ENCODE measurements at regions not wholly inside any gene's neighbourhood (a gene's known extent, or its start where the extent isn't known, plus 50 kb on each side); places are given as distances from the start of the nearest gene placed in this dataset.

DNA sequence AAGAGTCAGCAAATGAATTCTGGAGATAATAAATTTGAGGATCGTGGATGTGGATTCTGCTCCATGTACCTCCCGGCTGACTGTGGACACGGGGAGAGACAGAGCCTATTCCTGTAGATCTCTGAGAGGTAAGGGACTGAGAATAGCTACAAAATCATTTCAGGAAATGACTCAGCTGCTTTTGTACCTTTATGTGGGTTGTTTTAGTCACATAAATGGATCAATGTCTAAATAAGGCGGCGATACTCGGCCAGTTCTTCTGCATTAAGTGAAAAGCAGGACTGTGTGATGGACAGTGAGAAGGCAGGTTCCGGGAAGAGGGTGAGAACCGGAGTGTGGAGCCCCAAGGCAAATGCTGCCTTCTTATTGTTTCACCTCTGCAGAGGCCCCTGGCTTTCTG is 128.1 kb downstream of the EFNB2 start:
- Histone ChIP-seq H2AFZ (0 out of 2 replicates have a peak overlapping the region, but pooled peaks have one; percentile 56), H3K36me3 (ENCODE audit: insufficient read depth) (no peaks in the 10 kb centered on the region), H3K4me1 (ENCODE audit: insufficient read depth) (no peaks in the 10 kb centered on the region), H3F3A (replicated peaks; ENCODE audit: low read depth) (no peaks in the 10 kb centered on the region), H3K27ac (ENCODE audit: low read depth) (no peak overlapping the region), H3K4me3 (no peak overlapping the region), H3K27me3 (ENCODE audit: insufficient read depth) (no peaks in the 10 kb centered on the region), H3K79me2 (replicated peaks; ENCODE audit: insufficient read depth) (no peaks in the 10 kb centered on the region), H4K20me1 (replicated peaks; ENCODE audit: insufficient read depth) (no peaks in the 10 kb centered on the region), H3K4me2 (no peak overlapping the region), H3K9me2 (ENCODE audit: insufficient read depth) (peaks cover 13% of the 10 kb centered on the region; the same call in 1 of the 2 replicates)
- Mint-ChIP-seq H3K4me1 (peaks cover 10% of the 10 kb centered on the region), H3K27me3 (ENCODE audit: insufficient read depth, low read depth, poor library complexity) (peaks cover 3% of the 10 kb centered on the region), H3K4me3 (no peak overlapping the region), H3K27ac (no peak overlapping the region), H3K36me3 (ENCODE audit: low read depth) (no peaks in the 10 kb centered on the region), H3K9me3 (no peaks in the 10 kb centered on the region)
- DNase-seq (ENCODE audit: low spot score) (no peak), ATAC-seq (no peak)
- TF ChIP-seq, protein P1, sequence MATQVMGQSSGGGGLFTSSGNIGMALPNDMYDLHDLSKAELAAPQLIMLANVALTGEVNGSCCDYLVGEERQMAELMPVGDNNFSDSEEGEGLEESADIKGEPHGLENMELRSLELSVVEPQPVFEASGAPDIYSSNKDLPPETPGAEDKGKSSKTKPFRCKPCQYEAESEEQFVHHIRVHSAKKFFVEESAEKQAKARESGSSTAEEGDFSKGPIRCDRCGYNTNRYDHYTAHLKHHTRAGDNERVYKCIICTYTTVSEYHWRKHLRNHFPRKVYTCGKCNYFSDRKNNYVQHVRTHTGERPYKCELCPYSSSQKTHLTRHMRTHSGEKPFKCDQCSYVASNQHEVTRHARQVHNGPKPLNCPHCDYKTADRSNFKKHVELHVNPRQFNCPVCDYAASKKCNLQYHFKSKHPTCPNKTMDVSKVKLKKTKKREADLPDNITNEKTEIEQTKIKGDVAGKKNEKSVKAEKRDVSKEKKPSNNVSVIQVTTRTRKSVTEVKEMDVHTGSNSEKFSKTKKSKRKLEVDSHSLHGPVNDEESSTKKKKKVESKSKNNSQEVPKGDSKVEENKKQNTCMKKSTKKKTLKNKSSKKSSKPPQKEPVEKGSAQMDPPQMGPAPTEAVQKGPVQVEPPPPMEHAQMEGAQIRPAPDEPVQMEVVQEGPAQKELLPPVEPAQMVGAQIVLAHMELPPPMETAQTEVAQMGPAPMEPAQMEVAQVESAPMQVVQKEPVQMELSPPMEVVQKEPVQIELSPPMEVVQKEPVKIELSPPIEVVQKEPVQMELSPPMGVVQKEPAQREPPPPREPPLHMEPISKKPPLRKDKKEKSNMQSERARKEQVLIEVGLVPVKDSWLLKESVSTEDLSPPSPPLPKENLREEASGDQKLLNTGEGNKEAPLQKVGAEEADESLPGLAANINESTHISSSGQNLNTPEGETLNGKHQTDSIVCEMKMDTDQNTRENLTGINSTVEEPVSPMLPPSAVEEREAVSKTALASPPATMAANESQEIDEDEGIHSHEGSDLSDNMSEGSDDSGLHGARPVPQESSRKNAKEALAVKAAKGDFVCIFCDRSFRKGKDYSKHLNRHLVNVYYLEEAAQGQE (IDR thresholded peaks at IDR 0.05; ENCODE audit: unreplicated experiment): no peak
- TF ChIP-seq JUNB (IDR thresholded peaks at IDR 0.05; ENCODE audit: unreplicated experiment) (no peak), STAT1 (IDR thresholded peaks at IDR 0.05; ENCODE audit: unreplicated experiment) (no peak), ZNF114 (CRISPR knock-in tag; IDR thresholded peaks at IDR 0.05) (no peak), POLR2AphosphoS5 (IDR thresholded peaks at IDR 0.05; ENCODE audit: low read depth) (no peak), CREB1 (CRISPR knock-in tag; IDR thresholded peaks at IDR 0.05; ENCODE audit: low read depth) (no peak), NANOG (IDR thresholded peaks at IDR 0.05; ENCODE audit: borderline replicate concordance) (no peak), ZNF331 (CRISPR knock-in tag; IDR thresholded peaks at IDR 0.05; ENCODE audit: low read depth) (no peak), EZH2phosphoT487 (IDR thresholded peaks at IDR 0.05; ENCODE audit: unreplicated experiment) (no peak), EZH2 (IDR thresholded peaks at IDR 0.05; ENCODE audit: low read depth, unreplicated experiment) (no peak)
- TF ChIP-seq, protein P2, sequence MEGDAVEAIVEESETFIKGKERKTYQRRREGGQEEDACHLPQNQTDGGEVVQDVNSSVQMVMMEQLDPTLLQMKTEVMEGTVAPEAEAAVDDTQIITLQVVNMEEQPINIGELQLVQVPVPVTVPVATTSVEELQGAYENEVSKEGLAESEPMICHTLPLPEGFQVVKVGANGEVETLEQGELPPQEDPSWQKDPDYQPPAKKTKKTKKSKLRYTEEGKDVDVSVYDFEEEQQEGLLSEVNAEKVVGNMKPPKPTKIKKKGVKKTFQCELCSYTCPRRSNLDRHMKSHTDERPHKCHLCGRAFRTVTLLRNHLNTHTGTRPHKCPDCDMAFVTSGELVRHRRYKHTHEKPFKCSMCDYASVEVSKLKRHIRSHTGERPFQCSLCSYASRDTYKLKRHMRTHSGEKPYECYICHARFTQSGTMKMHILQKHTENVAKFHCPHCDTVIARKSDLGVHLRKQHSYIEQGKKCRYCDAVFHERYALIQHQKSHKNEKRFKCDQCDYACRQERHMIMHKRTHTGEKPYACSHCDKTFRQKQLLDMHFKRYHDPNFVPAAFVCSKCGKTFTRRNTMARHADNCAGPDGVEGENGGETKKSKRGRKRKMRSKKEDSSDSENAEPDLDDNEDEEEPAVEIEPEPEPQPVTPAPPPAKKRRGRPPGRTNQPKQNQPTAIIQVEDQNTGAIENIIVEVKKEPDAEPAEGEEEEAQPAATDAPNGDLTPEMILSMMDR (conservative IDR thresholded peaks at IDR 0.05; ENCODE audit: low read depth in 2 of 2): no peak
- TF ChIP-seq, protein P3, sequence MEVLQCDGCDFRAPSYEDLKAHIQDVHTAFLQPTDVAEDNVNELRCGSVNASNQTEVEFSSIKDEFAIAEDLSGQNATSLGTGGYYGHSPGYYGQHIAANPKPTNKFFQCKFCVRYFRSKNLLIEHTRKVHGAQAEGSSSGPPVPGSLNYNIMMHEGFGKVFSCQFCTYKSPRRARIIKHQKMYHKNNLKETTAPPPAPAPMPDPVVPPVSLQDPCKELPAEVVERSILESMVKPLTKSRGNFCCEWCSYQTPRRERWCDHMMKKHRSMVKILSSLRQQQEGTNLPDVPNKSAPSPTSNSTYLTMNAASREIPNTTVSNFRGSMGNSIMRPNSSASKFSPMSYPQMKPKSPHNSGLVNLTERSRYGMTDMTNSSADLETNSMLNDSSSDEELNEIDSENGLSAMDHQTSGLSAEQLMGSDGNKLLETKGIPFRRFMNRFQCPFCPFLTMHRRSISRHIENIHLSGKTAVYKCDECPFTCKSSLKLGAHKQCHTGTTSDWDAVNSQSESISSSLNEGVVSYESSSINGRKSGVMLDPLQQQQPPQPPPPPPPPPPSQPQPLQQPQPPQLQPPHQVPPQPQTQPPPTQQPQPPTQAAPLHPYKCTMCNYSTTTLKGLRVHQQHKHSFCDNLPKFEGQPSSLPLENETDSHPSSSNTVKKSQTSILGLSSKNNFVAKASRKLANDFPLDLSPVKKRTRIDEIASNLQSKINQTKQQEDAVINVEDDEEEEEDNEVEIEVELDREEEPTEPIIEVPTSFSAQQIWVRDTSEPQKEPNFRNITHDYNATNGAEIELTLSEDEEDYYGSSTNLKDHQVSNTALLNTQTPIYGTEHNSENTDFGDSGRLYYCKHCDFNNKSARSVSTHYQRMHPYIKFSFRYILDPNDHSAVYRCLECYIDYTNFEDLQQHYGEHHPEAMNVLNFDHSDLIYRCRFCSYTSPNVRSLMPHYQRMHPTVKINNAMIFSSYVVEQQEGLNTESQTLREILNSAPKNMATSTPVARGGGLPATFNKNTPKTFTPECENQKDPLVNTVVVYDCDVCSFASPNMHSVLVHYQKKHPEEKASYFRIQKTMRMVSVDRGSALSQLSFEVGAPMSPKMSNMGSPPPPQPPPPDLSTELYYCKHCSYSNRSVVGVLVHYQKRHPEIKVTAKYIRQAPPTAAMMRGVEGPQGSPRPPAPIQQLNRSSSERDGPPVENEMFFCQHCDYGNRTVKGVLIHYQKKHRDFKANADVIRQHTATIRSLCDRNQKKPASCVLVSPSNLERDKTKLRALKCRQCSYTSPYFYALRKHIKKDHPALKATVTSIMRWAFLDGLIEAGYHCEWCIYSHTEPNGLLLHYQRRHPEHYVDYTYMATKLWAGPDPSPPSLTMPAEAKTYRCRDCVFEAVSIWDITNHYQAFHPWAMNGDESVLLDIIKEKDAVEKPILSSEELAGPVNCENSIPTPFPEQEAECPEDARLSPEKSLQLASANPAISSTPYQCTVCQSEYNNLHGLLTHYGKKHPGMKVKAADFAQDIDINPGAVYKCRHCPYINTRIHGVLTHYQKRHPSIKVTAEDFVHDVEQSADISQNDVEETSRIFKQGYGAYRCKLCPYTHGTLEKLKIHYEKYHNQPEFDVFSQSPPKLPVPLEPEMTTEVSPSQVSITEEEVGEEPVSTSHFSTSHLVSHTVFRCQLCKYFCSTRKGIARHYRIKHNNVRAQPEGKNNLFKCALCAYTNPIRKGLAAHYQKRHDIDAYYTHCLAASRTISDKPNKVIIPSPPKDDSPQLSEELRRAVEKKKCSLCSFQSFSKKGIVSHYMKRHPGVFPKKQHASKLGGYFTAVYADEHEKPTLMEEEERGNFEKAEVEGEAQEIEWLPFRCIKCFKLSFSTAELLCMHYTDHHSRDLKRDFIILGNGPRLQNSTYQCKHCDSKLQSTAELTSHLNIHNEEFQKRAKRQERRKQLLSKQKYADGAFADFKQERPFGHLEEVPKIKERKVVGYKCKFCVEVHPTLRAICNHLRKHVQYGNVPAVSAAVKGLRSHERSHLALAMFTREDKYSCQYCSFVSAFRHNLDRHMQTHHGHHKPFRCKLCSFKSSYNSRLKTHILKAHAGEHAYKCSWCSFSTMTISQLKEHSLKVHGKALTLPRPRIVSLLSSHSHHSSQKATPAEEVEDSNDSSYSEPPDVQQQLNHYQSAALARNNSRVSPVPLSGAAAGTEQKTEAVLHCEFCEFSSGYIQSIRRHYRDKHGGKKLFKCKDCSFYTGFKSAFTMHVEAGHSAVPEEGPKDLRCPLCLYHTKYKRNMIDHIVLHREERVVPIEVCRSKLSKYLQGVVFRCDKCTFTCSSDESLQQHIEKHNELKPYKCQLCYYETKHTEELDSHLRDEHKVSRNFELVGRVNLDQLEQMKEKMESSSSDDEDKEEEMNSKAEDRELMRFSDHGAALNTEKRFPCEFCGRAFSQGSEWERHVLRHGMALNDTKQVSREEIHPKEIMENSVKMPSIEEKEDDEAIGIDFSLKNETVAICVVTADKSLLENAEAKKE (CRISPR knock-in tag; IDR thresholded peaks at IDR 0.05): no peak
- TF ChIP-seq, protein P4, sequence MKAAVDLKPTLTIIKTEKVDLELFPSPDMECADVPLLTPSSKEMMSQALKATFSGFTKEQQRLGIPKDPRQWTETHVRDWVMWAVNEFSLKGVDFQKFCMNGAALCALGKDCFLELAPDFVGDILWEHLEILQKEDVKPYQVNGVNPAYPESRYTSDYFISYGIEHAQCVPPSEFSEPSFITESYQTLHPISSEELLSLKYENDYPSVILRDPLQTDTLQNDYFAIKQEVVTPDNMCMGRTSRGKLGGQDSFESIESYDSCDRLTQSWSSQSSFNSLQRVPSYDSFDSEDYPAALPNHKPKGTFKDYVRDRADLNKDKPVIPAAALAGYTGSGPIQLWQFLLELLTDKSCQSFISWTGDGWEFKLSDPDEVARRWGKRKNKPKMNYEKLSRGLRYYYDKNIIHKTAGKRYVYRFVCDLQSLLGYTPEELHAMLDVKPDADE (IDR thresholded peaks at IDR 0.05): no peak

Measured in GM23338 (cell line).